ENCODE measurements at regions not wholly inside any gene's neighbourhood (a gene's known extent, or its start where the extent isn't known, plus 50 kb on each side); places are given as distances from the start of the nearest gene placed in this dataset.

DNA sequence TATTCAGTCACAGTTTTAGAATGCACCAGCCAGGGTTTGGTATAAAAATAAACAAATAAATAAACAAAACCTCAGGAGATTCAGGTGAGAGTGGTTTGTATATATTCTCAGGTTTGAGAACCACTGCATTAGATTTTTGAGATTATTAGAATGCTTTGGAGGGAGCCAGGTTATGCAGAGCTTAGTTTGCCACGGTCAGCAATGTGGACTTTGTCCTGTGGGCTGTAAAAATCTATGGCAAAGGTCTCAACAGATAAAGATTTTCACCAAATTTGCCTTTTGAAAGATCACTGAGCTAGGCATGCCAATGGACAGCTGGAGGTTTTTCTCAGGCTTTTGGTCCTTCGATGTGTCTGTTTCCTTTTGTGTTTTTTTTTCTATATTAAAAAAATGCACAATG is 650.1 kb upstream of the RAG2 start:
- TF ChIP-seq CTCF (IDR thresholded peaks at IDR 0.05), result no peak
- TF ChIP-seq POLR2A (IDR thresholded peaks at IDR 0.05), result no peak

Data from uterus (tissue), 2 donors.